ENCODE measurements at regions not wholly inside any gene's neighbourhood (a gene's known extent, or its start where the extent isn't known, plus 50 kb on each side); places are given as distances from the start of the nearest gene placed in this dataset.
"Not testable (repeated sequence)": the region's sequence is repeated elsewhere in the genome, so short reads cannot be mapped to it uniquely, and the experiment has no call there.

DNA sequence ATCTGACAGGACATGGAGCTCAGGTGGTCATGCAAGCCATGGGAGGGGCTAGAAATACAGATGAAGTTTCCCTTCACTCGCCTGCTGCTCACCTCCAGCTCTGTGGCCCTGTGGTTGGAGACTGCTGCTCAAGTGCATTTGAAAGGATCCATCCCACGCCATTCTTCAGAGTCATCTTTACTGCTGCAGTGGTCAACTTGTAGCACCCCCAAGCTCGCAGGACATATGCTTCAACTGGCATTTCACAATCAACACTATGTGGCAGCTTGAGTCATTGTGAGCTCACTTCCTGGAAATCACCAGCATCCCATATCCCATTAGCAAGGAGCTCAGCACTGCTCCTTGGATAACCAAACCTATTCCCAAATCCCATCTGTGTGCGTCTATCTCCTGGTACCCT lies 116.2 kb upstream of the TP53BP2 start:
- H3K4me1 ChIP-seq (ENCODE audit: control insufficient read depth in 1 of 2, insufficient read depth in 2 of 2, low read length in 2 of 2); H3K9me3 ChIP-seq (ENCODE audit: control insufficient read depth, low read length); ATAC-seq (ENCODE audit: low FRiP score); H3K36me3 ChIP-seq (ENCODE audit: control insufficient read depth in 1 of 2, insufficient read depth in 2 of 2, low read length in 1 of 2); intact Hi-C loops (cut with DNase I); H3K27ac ChIP-seq (ENCODE audit: low read depth in 1 of 2, low read length in 2 of 2); DNase-seq; H3K4me3 ChIP-seq (ENCODE audit: low read length in 2 of 2); H3K27me3 ChIP-seq (ENCODE audit: control insufficient read depth in 1 of 2, insufficient read depth in 2 of 2, low read length in 1 of 2): not testable (repeated sequence)
- WGBS, 2 donors = 89 to 94% methylated on average over 4 of the region's 4 CpGs

DNA sequence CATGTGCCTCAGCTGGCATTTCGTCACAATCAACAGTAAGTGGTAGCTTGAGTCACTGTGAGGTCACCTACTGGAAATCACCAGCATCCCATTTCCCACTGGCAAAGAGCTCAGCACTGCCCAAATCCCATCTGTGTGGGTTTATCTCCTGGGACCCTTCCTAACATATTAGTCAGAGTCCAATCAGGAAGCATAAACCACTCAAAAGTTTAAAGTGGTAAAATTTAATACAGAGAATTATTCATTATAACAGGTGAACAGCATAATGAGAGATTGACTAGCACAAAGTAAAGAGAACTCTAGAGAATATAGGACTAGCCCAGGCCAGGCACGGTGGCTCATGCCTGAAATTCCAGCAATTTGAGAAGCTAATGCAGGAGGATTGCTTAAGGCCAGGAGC lies 107.1 kb upstream of the TP53BP2 start:
- WGBS, 2 donors = 46 to 51% methylated on average over 2 of the region's 2 CpGs
- H3K4me3 ChIP-seq (ENCODE audit: low read length in 2 of 2); H3K27ac ChIP-seq (ENCODE audit: low read depth in 1 of 2, low read length in 2 of 2); H3K9me3 ChIP-seq (ENCODE audit: control insufficient read depth, low read length); H3K27me3 ChIP-seq (ENCODE audit: control insufficient read depth in 1 of 2, insufficient read depth in 2 of 2, low read length in 1 of 2); DNase-seq; intact Hi-C loops (cut with DNase I); H3K36me3 ChIP-seq (ENCODE audit: control insufficient read depth in 1 of 2, insufficient read depth in 2 of 2, low read length in 1 of 2); H3K4me1 ChIP-seq (ENCODE audit: control insufficient read depth in 1 of 2, insufficient read depth in 2 of 2, low read length in 2 of 2); ATAC-seq (ENCODE audit: low FRiP score): not testable (repeated sequence)

DNA sequence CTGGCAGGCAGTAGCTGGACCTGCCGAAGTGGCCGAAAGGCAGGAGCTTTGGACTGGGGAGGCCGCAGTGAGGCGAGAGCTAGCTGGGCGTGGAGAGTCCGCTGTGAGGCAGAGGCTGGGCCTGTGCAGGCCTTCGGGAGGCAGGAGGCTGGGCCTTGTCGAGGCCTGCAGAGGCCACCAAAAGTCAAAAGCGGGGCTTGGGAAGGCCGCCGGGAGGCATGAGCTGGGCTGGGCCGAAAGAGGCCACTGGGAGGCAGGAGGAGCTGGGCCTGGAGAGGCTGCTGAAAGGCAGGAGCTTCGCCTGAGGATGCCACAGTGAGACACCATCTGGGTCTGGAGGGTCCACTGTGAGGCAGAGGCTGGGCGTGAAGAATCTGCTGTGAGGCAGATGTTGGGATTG lies 105.8 kb upstream of the TP53BP2 start:
- WGBS, 2 donors = 91 to 92% methylated on average over 10 to 14 of the region's 14 CpGs
- not testable (repeated sequence) for H3K4me1 ChIP-seq (ENCODE audit: control insufficient read depth in 1 of 2, insufficient read depth in 2 of 2, low read length in 2 of 2); DNase-seq

DNA sequence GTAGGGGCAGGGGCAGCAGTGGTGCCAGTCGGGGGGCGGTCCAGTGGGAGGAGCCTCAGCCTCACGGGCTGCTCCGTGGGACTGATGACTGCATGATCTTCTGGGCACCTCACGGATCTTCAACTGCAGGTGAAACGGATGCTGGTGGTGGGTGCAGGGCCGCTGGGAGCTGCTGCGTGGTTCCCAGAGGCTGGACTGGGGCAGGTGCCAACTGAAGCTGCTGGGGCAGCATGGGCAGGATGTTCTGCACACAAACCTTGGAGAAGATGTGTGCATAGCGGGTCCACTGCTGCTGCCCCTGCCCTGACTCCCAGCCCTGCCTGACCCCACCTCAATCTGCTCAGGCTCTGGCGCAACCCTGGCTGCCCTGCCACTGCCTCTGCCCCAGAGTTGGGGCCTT lies 104.2 kb upstream of the TP53BP2 start:
- H3K9me3 ChIP-seq (ENCODE audit: control insufficient read depth, low read length); H3K4me1 ChIP-seq (ENCODE audit: control insufficient read depth in 1 of 2, insufficient read depth in 2 of 2, low read length in 2 of 2); H3K27me3 ChIP-seq (ENCODE audit: control insufficient read depth in 1 of 2, insufficient read depth in 2 of 2, low read length in 1 of 2); DNase-seq; H3K36me3 ChIP-seq (ENCODE audit: control insufficient read depth in 1 of 2, insufficient read depth in 2 of 2, low read length in 1 of 2); intact Hi-C loops (cut with DNase I); H3K27ac ChIP-seq (ENCODE audit: low read depth in 1 of 2, low read length in 2 of 2); H3K4me3 ChIP-seq (ENCODE audit: low read length in 2 of 2); ATAC-seq (ENCODE audit: low FRiP score): not testable (repeated sequence)
- WGBS, 2 donors = 86 to 93% methylated on average over 4 to 10 of the region's 10 CpGs

More for the DNA sequence above, 105.8 kb upstream of the TP53BP2 start:
- ATAC-seq (ENCODE audit: low FRiP score); intact Hi-C loops (cut with DNase I); H3K27ac ChIP-seq (ENCODE audit: low read depth in 1 of 2, low read length in 2 of 2); H3K27me3 ChIP-seq (ENCODE audit: control insufficient read depth in 1 of 2, insufficient read depth in 2 of 2, low read length in 1 of 2); H3K36me3 ChIP-seq (ENCODE audit: control insufficient read depth in 1 of 2, insufficient read depth in 2 of 2, low read length in 1 of 2); H3K4me3 ChIP-seq (ENCODE audit: low read length in 2 of 2); H3K9me3 ChIP-seq (ENCODE audit: control insufficient read depth, low read length): not testable (repeated sequence)

DNA sequence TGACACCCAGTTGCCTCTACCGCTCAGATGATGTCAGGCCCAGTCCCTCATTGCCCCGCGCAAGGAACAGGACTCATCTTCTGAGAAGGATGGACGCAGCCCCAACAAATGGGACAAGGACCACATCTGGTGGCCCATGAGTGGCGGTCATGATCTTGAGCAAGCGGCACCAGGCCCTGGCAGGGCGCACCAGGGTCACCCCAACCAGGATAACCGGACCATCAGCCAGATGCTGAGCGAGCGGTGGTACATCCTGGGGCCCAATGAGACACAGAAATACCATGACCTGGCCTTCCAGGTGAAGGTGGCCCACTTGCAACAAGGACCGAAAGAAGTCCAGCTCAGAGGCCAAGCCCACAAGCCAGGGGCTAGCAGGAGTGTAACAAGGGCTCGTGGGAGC lies 102.3 kb upstream of the TP53BP2 start:
- H3K9me3 ChIP-seq (ENCODE audit: control insufficient read depth, low read length); H3K36me3 ChIP-seq (ENCODE audit: control insufficient read depth in 1 of 2, insufficient read depth in 2 of 2, low read length in 1 of 2); H3K4me1 ChIP-seq (ENCODE audit: control insufficient read depth in 1 of 2, insufficient read depth in 2 of 2, low read length in 2 of 2); H3K27ac ChIP-seq (ENCODE audit: low read depth in 1 of 2, low read length in 2 of 2); H3K4me3 ChIP-seq (ENCODE audit: low read length in 2 of 2); DNase-seq; H3K27me3 ChIP-seq (ENCODE audit: control insufficient read depth in 1 of 2, insufficient read depth in 2 of 2, low read length in 1 of 2); intact Hi-C loops (cut with DNase I); ATAC-seq (ENCODE audit: low FRiP score): not testable (repeated sequence)
- WGBS, 2 donors = 95 to 97% methylated on average over 10 to 11 of the region's 12 CpGs

DNA sequence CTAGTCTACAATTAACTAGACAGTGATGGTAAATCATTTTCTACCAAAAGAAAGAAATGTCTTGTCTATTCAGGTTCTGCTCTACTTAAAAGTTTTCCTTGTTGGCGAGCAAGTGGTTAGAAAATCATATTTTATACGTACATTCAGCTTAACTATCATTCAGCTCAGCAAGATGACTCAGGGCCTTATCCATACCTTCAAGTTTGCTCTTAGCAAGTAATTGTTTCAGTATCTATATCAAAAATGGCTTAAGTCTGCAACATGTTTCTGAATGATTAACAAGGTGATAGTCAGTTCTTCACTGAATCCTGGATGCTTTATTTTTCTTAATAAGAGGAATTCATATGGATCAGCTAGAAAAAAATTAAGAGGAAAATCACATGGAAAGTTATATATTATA lies 90.8 kb upstream of the TP53BP2 start:
- H3K4me3 ChIP-seq (ENCODE audit: low read length in 2 of 2) = not testable (repeated sequence)

DNA sequence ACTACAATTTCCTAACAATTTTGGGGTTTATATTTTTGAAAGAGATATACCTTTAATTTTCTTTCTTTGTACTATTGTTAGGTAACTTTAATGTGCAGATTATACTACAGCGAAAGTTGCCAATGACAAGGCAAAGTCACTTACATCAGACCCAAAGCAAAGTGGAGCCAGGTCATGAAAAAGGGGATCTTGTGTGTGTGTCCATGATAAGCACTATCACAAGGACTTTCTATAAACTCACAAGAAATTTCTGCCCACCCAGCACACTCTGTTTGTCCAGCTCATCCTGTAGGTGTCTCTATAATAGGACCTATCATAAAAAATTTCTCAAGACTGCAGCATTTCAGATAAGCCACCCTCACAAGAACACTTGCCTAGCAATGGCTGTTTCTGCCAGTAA lies 85.7 kb upstream of the TP53BP2 start:
- H3K27ac ChIP-seq (ENCODE audit: low read depth in 1 of 2, low read length in 2 of 2); intact Hi-C loops (cut with DNase I); ATAC-seq (ENCODE audit: low FRiP score); H3K27me3 ChIP-seq (ENCODE audit: control insufficient read depth in 1 of 2, insufficient read depth in 2 of 2, low read length in 1 of 2); DNase-seq; H3K4me1 ChIP-seq (ENCODE audit: control insufficient read depth in 1 of 2, insufficient read depth in 2 of 2, low read length in 2 of 2); H3K9me3 ChIP-seq (ENCODE audit: control insufficient read depth, low read length); H3K36me3 ChIP-seq (ENCODE audit: control insufficient read depth in 1 of 2, insufficient read depth in 2 of 2, low read length in 1 of 2); H3K4me3 ChIP-seq (ENCODE audit: low read length in 2 of 2): not testable (repeated sequence)
- WGBS, 2 donors = 57 to 87% methylated on average over 1 of the region's 1 CpG

More for the DNA sequence above, 90.8 kb upstream of the TP53BP2 start:
- intact Hi-C loops (cut with DNase I); DNase-seq; H3K36me3 ChIP-seq (ENCODE audit: control insufficient read depth in 1 of 2, insufficient read depth in 2 of 2, low read length in 1 of 2); H3K4me1 ChIP-seq (ENCODE audit: control insufficient read depth in 1 of 2, insufficient read depth in 2 of 2, low read length in 2 of 2); H3K27ac ChIP-seq (ENCODE audit: low read depth in 1 of 2, low read length in 2 of 2); H3K27me3 ChIP-seq (ENCODE audit: control insufficient read depth in 1 of 2, insufficient read depth in 2 of 2, low read length in 1 of 2); H3K9me3 ChIP-seq (ENCODE audit: control insufficient read depth, low read length); ATAC-seq (ENCODE audit: low FRiP score): not testable (repeated sequence)
- WGBS, 2 donors = 87 to 89% methylated on average over 2 of the region's 2 CpGs

DNA sequence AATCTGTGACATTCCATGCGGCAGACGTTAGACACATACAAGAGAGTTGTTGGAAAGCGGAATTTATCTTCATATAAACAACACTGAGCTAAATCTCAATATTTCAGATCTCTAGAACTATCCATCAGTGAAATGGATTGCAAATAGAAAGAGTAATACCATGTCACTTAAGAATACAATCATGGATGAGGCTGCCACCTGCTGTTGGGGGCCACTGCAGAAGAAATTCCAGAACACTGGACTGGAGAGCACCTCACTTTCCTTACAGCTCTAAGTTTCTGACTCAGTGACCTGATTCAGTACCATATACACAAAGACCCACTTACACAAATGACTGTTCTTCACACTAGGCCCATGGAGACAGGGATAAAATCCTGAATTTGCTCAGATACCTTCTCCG lies 75.1 kb upstream of the TP53BP2 start:
- not testable (repeated sequence) for DNase-seq; ATAC-seq (ENCODE audit: low FRiP score)

DNA sequence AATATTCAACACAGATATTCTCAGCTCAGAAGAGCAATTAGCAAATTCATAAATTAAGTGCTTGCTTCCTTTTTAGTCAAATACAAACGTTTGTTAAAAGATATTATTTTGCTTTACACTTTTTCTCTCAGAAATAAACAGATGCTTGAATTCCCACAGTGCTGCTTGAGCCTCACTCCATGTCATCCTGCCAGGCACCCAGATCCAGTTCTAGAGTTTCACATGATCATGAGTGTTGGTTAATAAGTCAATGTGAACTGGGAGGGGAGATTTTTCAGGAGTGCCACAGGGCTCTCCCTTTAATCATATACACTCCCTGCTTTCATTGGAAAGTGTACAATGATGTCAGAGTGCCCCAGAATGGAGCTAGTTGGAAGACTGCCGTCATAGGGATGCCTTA lies 69.7 kb upstream of the TP53BP2 start:
- ATAC-seq (ENCODE audit: low FRiP score); DNase-seq; intact Hi-C loops (cut with DNase I); H3K27ac ChIP-seq (ENCODE audit: low read depth in 1 of 2, low read length in 2 of 2); H3K36me3 ChIP-seq (ENCODE audit: control insufficient read depth in 1 of 2, insufficient read depth in 2 of 2, low read length in 1 of 2); H3K27me3 ChIP-seq (ENCODE audit: control insufficient read depth in 1 of 2, insufficient read depth in 2 of 2, low read length in 1 of 2); H3K4me3 ChIP-seq (ENCODE audit: low read length in 2 of 2); H3K4me1 ChIP-seq (ENCODE audit: control insufficient read depth in 1 of 2, insufficient read depth in 2 of 2, low read length in 2 of 2); H3K9me3 ChIP-seq (ENCODE audit: control insufficient read depth, low read length): not testable (repeated sequence)
- 50 to 60% methylated on average over 2 of the region's 2 CpGs for WGBS, 2 donors

More for the DNA sequence above, 75.1 kb upstream of the TP53BP2 start:
- H3K4me3 ChIP-seq (ENCODE audit: low read length in 2 of 2); H3K27me3 ChIP-seq (ENCODE audit: control insufficient read depth in 1 of 2, insufficient read depth in 2 of 2, low read length in 1 of 2); H3K27ac ChIP-seq (ENCODE audit: low read depth in 1 of 2, low read length in 2 of 2); H3K4me1 ChIP-seq (ENCODE audit: control insufficient read depth in 1 of 2, insufficient read depth in 2 of 2, low read length in 2 of 2); H3K9me3 ChIP-seq (ENCODE audit: control insufficient read depth, low read length); intact Hi-C loops (cut with DNase I); H3K36me3 ChIP-seq (ENCODE audit: control insufficient read depth in 1 of 2, insufficient read depth in 2 of 2, low read length in 1 of 2): not testable (repeated sequence)
- 88 to 97% methylated on average over 1 of the region's 4 CpGs for WGBS, 2 donors
